ENCODE measurements at regions not wholly inside any gene's neighbourhood (a gene's known extent, or its start where the extent isn't known, plus 50 kb on each side); places are given as distances from the start of the nearest gene placed in this dataset.

GRCh38 chr14:48398675-48399282 lies 723.4 kb upstream of the MDGA2 start:
- TF ChIP-seq SUZ12 (IDR thresholded peaks at IDR 0.05) (no peak), L3MBTL2 (conservative IDR thresholded peaks at IDR 0.05) (no peak), SP1 (IDR thresholded peaks at IDR 0.05) (no peak), FOXM1 (IDR thresholded peaks at IDR 0.05; ENCODE audit: borderline replicate concordance) (no peak), TARDBP (IDR thresholded peaks at IDR 0.05) (no peak), ARNT (IDR thresholded peaks at IDR 0.05) (no peak), HDGF (IDR thresholded peaks at IDR 0.05; ENCODE audit: borderline replicate concordance) (no peak), BHLHE40 (IDR thresholded peaks at IDR 0.05; ENCODE audit: borderline replicate concordance) (no peak), ELF4 (IDR thresholded peaks at IDR 0.05) (no peak), ZNF384 (IDR thresholded peaks at IDR 0.05) (no peak), FOXK2 (IDR thresholded peaks at IDR 0.05) (no peak), CTBP1 (IDR thresholded peaks at IDR 0.05; ENCODE audit: borderline replicate concordance) (no peak), NFRKB (IDR thresholded peaks at IDR 0.05) (no peak)

Data from HEK293T (cell line).